ENCODE measurements at regions not wholly inside any gene's neighbourhood (a gene's known extent, or its start where the extent isn't known, plus 50 kb on each side); places are given as distances from the start of the nearest gene placed in this dataset.

GRCh38 chr2:181352158-181352557 lies 105.0 kb upstream of the ITGA4 start:
- TF ChIP-seq CTCF (IDR thresholded peaks at IDR 0.05), result no peak

GRCh38 chr2:181354626-181355025 lies 102.6 kb upstream of the ITGA4 start:
- TF ChIP-seq CTCF (IDR thresholded peaks at IDR 0.05), result no peak

GRCh38 chr2:181356526-181357130 lies 100.6 kb upstream of the ITGA4 start:
- TF ChIP-seq CTCF (IDR thresholded peaks at IDR 0.05), result no peak

GRCh38 chr2:181357979-181358378 lies 99.2 kb upstream of the ITGA4 start:
- no peak for TF ChIP-seq CTCF (IDR thresholded peaks at IDR 0.05)

- no peak for TF ChIP-seq CTCF (IDR thresholded peaks at IDR 0.05)
Measured at GRCh38 chr2:181362561-181362960, 94.6 kb upstream of the ITGA4 start.

GRCh38 chr2:181363164-181363563 lies 94.0 kb upstream of the ITGA4 start:
- no peak for TF ChIP-seq CTCF (IDR thresholded peaks at IDR 0.05)

- no peak for TF ChIP-seq CTCF (IDR thresholded peaks at IDR 0.05)
Measured at GRCh38 chr2:181364492-181365170, 92.6 kb upstream of the ITGA4 start.

Data from LNCAP (cell line).